ACC112 (cell line): ENCODE measurements at regions not wholly inside any gene's neighbourhood (a gene's known extent, or its start where the extent isn't known, plus 50 kb on each side); places are given as distances from the start of the nearest gene placed in this dataset.

Experiments used
- H2AFZ ChIP-seq: fragments of 200-600 bp; sonication (generic); one replicate; pipeline ENCODE4 v1.6.0; 2017; ENCODE audit warnings: antibody characterized with exemption, low read length; ENCODE audit not compliant: unreplicated experiment
- H3K27ac ChIP-seq: fragments of 200-600 bp; sonication (generic); 2 replicates; pipeline ENCODE4 v1.5.1; 2014; ENCODE audit warnings: low read depth, mild to moderate bottlenecking, antibody characterized with exemption, low read length, moderate library complexity
- H3K27me3 ChIP-seq: fragments of 200-600 bp; sonication (generic); 2 replicates; pipeline ENCODE4 v1.6.1; 2014; ENCODE audit warnings: mild to moderate bottlenecking, antibody characterized with exemption, low read length, moderate library complexity, mixed read lengths; ENCODE audit not compliant: insufficient read depth
- H3K36me3 ChIP-seq: fragments of 200-600 bp; sonication (generic); 2 replicates; pipeline ENCODE4 v1.6.1; 2016; ENCODE audit warnings: mild to moderate bottlenecking, antibody characterized with exemption, low read length, moderate library complexity, mixed read lengths; ENCODE audit not compliant: insufficient read depth
- H3K4me1 ChIP-seq: fragments of 200-600 bp; sonication (generic); one replicate; pipeline ENCODE4 v1.6.1; 2016; ENCODE audit warnings: low read length, mixed read lengths; ENCODE audit not compliant: insufficient read depth, unreplicated experiment, control insufficient read depth
- H3K4me3 ChIP-seq: fragments of 200-600 bp; sonication (generic); 2 replicates; pipeline ENCODE4 v1.5.1; 2014; ENCODE audit warnings: mild to moderate bottlenecking, low read depth, low read length
- H3K79me2 ChIP-seq: fragments of 200-600 bp; sonication (generic); one replicate; pipeline ENCODE4 v1.6.0; 2016; ENCODE audit warnings: low read length; ENCODE audit not compliant: control insufficient read depth, unreplicated experiment, insufficient read depth

DNA sequence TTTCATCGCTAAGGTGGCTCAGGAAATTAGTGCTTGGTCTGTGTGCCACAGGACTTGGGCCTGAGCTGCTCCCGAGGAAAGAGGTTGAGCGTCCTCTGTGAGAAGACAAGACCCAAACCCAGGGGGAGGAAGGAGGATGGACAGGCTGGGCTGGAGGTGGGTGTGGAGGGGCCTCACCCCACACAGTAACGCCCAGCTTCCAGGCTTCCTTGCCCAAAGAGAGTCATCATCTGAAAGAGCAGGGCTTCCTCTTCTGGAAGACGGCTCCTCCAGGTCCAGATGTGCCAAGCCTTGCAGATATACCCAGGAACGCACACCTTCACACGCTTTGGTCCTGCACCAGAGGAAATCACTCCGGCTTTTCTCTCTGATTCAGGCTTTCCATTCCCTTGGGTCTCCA, 127.8 kb upstream of the MGMT start:
- Histone ChIP-seq H3K27ac (no peak overlapping the region), H3K27me3 (no peaks in the 10 kb centered on the region), H3K36me3 (no peaks in the 10 kb centered on the region), H3K4me3 (no peak overlapping the region), H3K79me2 (no peaks in the 10 kb centered on the region), H3K4me1 (no peaks in the 10 kb centered on the region), H2AFZ (no peak overlapping the region)

DNA sequence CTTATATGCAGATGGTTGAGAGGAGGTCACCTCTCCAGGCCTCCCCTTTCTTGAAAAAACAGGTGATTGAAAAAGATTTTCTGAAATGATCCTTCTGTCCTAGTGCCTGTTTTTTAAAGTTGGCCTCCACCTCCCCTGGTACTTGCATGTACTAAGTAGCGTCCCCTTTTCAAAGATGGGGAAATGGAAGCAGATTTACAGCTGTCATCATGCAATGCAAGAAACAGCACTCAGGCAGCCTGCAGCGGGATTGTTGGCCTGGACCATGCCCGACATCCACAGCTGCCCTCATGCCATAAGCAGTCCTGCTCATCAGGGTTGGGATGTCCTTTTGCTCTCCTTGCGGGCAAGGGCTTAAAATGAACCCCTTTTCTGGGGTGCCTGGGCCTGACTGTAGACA, 127.2 kb upstream of the MGMT start:
- Histone ChIP-seq H3K4me3 (no peak overlapping the region), H3K36me3 (no peaks in the 10 kb centered on the region)

DNA sequence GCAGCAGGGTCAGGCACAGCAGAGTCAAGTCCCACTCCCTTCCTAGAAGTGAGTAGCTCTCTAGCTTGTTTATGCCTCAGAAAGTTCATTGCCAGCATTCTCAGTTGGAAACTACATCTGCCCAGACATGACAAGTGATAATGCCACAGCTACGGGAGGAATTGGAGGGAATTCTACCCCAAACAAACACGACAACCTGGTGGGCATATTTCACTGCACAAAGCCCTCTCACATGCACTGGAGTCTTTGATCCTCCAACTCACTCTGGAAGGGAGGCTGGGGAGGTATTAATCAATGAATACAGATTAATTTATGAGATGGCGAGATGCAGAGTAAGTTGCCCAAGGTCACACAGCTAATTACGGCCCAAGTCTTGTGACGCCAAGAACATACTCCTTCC, 126.0 kb upstream of the MGMT start:
- no peak overlapping the region for H2AFZ ChIP-seq
- no peak overlapping the region for H3K27ac ChIP-seq
- no peaks in the 10 kb centered on the region for H3K27me3 ChIP-seq
- H3K4me1 ChIP-seq, result no peaks in the 10 kb centered on the region
- H3K36me3 ChIP-seq, result no peaks in the 10 kb centered on the region
- no peak overlapping the region for H3K4me3 ChIP-seq
- no peaks in the 10 kb centered on the region for H3K79me2 ChIP-seq

More for the DNA sequence above, 127.2 kb upstream of the MGMT start:
- Histone ChIP-seq H3K4me1 (no peaks in the 10 kb centered on the region), H3K79me2 (no peaks in the 10 kb centered on the region), H3K27ac (no peak overlapping the region), H3K27me3 (no peaks in the 10 kb centered on the region), H2AFZ (no peak overlapping the region)

DNA sequence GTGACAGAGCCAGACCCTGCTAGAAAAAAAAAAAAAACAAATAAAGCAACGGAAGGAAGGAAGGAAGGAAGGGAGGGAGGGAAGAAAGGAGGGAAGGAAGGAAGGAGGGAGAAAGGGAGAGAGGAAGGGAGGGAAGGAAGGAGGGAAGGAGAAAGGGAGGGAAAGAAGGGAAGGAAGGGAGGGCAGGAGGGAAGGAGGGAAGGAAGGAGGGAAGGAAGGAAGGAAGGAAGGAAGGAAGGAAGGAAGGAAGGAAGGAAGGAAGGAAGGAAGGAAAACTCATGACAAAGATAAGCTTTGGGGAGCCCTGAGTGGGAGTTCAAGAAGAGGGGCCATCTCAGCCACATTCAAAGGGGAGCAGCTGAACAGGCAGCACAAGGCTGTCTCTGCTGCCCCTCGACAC, 124.7 kb upstream of the MGMT start:
- H3K4me1 ChIP-seq, result no peaks in the 10 kb centered on the region
- H3K4me3 ChIP-seq, result no peak overlapping the region
- no peak overlapping the region for H3K27ac ChIP-seq
- no peak overlapping the region for H2AFZ ChIP-seq
- H3K36me3 ChIP-seq, result no peaks in the 10 kb centered on the region
- no peaks in the 10 kb centered on the region for H3K79me2 ChIP-seq
- no peaks in the 10 kb centered on the region for H3K27me3 ChIP-seq

DNA sequence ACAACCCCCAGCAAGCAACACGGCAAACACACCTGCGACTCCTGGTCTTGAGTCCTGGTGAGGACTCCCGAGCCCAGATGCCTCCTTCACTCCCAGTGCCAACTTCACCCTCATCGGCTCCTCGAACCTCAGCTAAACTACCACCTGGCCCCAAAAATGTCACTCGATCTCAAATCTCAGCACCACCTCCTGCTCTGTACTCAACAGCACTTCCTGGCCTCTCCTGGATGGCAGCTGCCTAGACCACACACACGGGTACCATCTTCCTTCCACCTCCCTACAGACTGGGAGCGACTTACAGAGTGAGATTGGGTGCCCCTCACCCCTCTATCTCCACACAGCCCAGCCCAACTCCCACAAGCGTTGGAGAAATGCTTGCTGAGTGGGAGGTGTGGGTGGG, 123.9 kb upstream of the MGMT start:
- Histone ChIP-seq H3K4me1 (no peaks in the 10 kb centered on the region), H3K79me2 (no peaks in the 10 kb centered on the region), H3K27me3 (no peaks in the 10 kb centered on the region), H3K36me3 (no peaks in the 10 kb centered on the region), H2AFZ (no peak overlapping the region), H3K4me3 (no peak overlapping the region), H3K27ac (no peak overlapping the region)

DNA sequence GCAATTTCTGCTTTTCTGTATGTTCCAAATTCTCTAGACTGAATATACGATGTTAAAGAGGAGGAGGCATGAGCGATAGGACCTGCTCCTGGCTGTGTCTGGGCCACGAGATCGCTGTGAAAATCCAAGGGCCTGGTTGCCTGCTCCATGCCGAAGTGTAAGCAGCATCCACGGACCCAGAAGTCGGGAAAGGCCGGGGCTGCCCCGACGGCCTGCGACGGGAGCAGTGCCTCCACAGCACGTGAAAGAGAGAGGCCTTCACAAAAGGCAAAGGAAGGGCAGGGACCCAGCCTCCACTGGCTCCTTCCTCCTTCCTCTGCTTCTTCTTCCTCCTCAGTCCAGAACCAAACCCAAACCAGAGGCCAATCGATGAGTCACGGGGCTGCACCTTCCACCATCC, 122.9 kb upstream of the MGMT start:
- H3K79me2 ChIP-seq, result no peaks in the 10 kb centered on the region

DNA sequence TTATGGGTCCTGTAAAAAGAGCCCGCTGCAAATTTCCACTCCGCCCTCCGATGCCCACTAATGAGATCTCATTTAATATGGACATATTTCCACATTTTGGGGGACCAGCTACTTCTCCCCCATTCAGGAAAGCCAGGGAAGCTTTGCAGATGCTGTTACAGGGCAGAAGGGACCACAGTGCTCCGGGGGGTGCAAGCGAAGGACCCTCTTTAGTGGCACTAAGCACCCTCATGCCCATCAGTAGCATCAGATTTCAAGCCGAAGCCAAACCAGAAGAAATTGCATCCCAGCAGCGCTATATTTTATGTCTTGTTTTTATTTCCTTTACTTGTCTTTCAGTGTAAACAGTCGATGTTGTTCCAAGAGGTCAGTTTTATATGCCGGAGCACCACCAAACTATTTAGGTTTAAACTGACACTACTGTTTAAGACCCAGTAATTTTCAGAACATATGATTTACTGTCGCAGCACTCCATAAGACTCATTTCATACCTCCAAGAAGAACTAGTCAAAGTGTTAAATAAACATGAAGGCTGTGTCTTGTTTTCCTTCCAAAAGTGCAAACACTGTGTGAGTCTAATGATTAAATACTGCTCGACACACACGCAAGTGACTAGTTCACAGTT, 122.2 kb upstream of the MGMT start:
- Histone ChIP-seq H3K36me3 (no peaks in the 10 kb centered on the region), H2AFZ (no peak overlapping the region), H3K27ac (no peak overlapping the region), H3K79me2 (no peaks in the 10 kb centered on the region), H3K27me3 (no peaks in the 10 kb centered on the region), H3K4me1 (no peaks in the 10 kb centered on the region), H3K4me3 (no peak overlapping the region)

More for the DNA sequence above, 122.9 kb upstream of the MGMT start:
- H2AFZ ChIP-seq, result no peak overlapping the region
- H3K4me3 ChIP-seq, result no peak overlapping the region
- H3K27ac ChIP-seq, result no peak overlapping the region
- H3K4me1 ChIP-seq, result no peaks in the 10 kb centered on the region
- H3K36me3 ChIP-seq, result no peaks in the 10 kb centered on the region
- H3K27me3 ChIP-seq, result no peaks in the 10 kb centered on the region

DNA sequence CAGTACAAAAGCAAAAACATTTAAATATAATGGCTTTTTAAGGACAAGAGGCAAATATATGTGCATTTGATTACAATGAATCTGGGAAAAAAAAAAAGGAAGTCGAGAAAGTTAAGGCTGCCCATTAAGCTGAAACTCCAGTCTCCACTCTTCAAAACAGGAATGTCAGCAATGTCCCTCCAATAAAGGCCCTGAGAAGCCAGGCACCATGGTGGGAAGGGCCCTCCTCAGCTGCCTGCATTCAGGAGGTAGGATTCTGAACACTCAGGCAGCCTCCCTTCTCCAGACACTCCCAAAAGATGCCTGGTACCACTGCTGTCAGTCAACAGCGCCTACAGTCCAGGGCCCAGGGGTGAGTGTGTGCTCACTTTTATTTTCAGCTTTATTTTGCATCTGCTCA, 121.3 kb upstream of the MGMT start:
- Histone ChIP-seq H3K4me1 (no peaks in the 10 kb centered on the region), H2AFZ (no peak overlapping the region), H3K27me3 (no peaks in the 10 kb centered on the region), H3K36me3 (no peaks in the 10 kb centered on the region), H3K27ac (no peak overlapping the region), H3K4me3 (no peak overlapping the region), H3K79me2 (no peaks in the 10 kb centered on the region)

DNA sequence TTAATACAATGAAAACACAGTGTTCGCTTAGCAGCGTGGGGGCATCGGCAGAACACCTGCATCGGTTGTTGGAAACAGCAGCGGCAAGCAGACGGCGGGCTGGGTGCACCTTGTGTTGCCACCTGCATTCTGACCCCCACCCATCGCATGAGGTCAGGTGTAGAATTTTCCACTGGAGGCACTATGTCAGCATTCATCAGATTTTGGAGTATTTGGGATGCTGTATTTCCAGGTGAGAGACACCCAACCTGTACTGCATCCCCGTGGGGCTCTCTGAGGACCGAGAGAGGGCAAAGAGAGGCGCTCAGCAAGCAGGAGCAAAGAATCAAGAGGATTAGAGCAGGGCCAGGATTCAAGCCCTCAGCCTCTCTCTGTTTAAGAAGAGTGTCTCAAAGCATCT, 116.4 kb upstream of the MGMT start:
- no peaks in the 10 kb centered on the region for H3K79me2 ChIP-seq
- no peak overlapping the region for H2AFZ ChIP-seq
- no peaks in the 10 kb centered on the region for H3K4me1 ChIP-seq
- H3K27me3 ChIP-seq, result no peaks in the 10 kb centered on the region
- no peaks in the 10 kb centered on the region for H3K36me3 ChIP-seq
- H3K4me3 ChIP-seq, result no peak overlapping the region
- H3K27ac ChIP-seq, result no peak overlapping the region

DNA sequence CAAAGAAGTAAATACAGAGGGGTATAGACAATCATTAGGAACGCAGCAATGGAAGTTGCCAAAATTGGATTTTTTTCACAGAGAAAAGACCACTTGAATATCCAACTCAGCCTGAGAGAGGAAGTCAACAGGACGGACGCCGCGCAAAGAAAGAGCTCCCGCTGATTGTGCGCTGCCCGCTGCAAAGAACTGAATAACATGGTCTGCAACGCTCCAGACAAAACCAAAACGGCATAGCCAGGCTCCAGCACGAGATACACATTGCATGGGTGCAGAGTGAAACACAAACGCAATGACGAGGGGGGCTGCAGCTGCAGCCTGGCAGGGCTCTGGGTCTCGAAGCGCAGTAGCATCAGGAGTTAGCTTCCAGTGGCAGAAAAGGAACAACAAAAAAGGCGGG, 113.9 kb upstream of the MGMT start:
- no peaks in the 10 kb centered on the region for H3K79me2 ChIP-seq
- no peaks in the 10 kb centered on the region for H3K4me1 ChIP-seq
- no peak overlapping the region for H2AFZ ChIP-seq
- no peaks in the 10 kb centered on the region for H3K36me3 ChIP-seq
- no peak overlapping the region for H3K27ac ChIP-seq
- no peak overlapping the region for H3K4me3 ChIP-seq
- no peaks in the 10 kb centered on the region for H3K27me3 ChIP-seq

DNA sequence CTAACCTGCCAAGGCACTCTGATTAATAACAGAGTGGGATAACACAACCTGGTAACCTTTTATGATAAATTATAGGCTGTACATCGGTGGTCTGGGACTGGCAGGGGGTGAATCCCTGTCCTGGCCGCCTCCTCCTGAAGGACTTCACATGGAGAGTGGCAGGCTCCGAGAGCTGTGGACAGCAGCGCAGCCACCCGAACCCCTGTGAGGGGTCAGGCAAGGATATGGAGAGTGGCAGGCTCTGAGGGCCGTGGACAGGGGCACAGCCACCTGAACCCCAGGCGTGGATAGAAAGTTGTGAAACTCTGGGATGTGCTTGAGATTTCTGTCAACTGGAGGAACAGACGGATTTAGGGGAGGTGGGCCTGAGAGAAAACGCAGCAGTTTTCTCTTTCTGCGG, 107.0 kb upstream of the MGMT start:
- Histone ChIP-seq H3K27me3 (no peaks in the 10 kb centered on the region), H3K4me3 (no peak overlapping the region), H3K4me1 (no peaks in the 10 kb centered on the region), H3K36me3 (no peaks in the 10 kb centered on the region), H3K79me2 (no peaks in the 10 kb centered on the region), H2AFZ (no peak overlapping the region), H3K27ac (no peak overlapping the region)
